Smooth muscle cell (in vitro differentiated cells): ENCODE measurements at regions not wholly inside any gene's neighbourhood (a gene's known extent, or its start where the extent isn't known, plus 50 kb on each side); places are given as distances from the start of the nearest gene placed in this dataset.

Experiments used
- DNase-seq: peaks from one replicate; lab custom pipeline; 2025; ENCODE audit not compliant: unreplicated experiment; lab: John Stamatoyannopoulos, UW
- H2AFZ ChIP-seq: fragments of 200-600 bp; sonication (generic); 2 replicates; pipeline ENCODE4 v1.6.0; 2016; ENCODE audit warnings: antibody characterized with exemption, low read depth, mild to moderate bottlenecking
- H3F3A ChIP-seq: fragments of 200-600 bp; sonication (generic); 2 replicates; pipeline ENCODE4 v1.6.0; 2017; ENCODE audit warnings: antibody characterized with exemption, low read depth
- H3K27ac ChIP-seq: fragments of 200-600 bp; sonication (generic); 2 replicates; pipeline ENCODE4 v1.5.1; 2016; ENCODE audit warnings: low read depth, mild to moderate bottlenecking
- H3K27me3 ChIP-seq: fragments of 200-600 bp; sonication (generic); 2 replicates; pipeline ENCODE4 v1.6.1; 2016; ENCODE audit warnings: low read depth, mild to moderate bottlenecking
- H3K36me3 ChIP-seq: fragments of 200-600 bp; sonication (generic); 2 replicates; pipeline ENCODE4 v1.5.1; 2016; ENCODE audit warnings: low read depth
- H3K4me1 ChIP-seq: fragments of 200-600 bp; sonication (generic); 2 replicates; pipeline ENCODE4 v1.5.1; 2016; ENCODE audit warnings: low read depth
- H3K4me2 ChIP-seq: fragments of 200-600 bp; sonication (generic); 2 replicates; pipeline ENCODE4 v1.6.0; 2016; ENCODE audit warnings: mild to moderate bottlenecking
- H3K4me3 ChIP-seq: fragments of 200-600 bp; sonication (generic); 2 replicates; pipeline ENCODE4 v1.5.1; 2016; ENCODE audit warnings: mild to moderate bottlenecking
- H3K79me2 ChIP-seq: fragments of 200-600 bp; sonication (generic); 2 replicates; pipeline ENCODE4 v1.6.0; 2016; ENCODE audit warnings: low read depth, mild to moderate bottlenecking
- H3K9ac ChIP-seq: fragments of 200-600 bp; sonication (generic); 2 replicates; pipeline ENCODE4 v1.6.0; 2016; ENCODE audit warnings: low read depth
- H3K9me3 ChIP-seq: fragments of 200-600 bp; sonication (generic); replicated peaks from 2 replicates; pipeline ENCODE4 v1.5.1; 2016; ENCODE audit warnings: low read depth
- H4K20me1 ChIP-seq: fragments of 200-600 bp; sonication (generic); 2 replicates; pipeline ENCODE4 v1.6.0; 2016; ENCODE audit warnings: low read depth
- CTCF ChIP-seq: fragments of 200-600 bp; sonication (generic); IDR thresholded peaks from 2 replicates; pipeline ENCODE4 v1.5.1; 2017; ENCODE audit warnings: borderline replicate concordance, mild to moderate bottlenecking, antibody characterized with exemption; ENCODE audit not compliant: insufficient read depth, poor library complexity, severe bottlenecking
- WGBS: methylation state at CpG from one replicate; pipeline ENCODE4 v1.1.7; 2016; ENCODE audit warnings: low lambda C conversion rate; 5-methylcytosine and 5-hydroxymethylcytosine counted together

- Histone ChIP-seq H3F3A (no peaks in the 10 kb centered on the region), H3K4me2 (no peak overlapping the region), H3K27me3 (no peaks in the 10 kb centered on the region), H3K9me3 (no peaks in the 10 kb centered on the region), H3K9ac (no peak overlapping the region), H3K36me3 (no peaks in the 10 kb centered on the region), H4K20me1 (no peaks in the 10 kb centered on the region), H3K79me2 (no peaks in the 10 kb centered on the region), H2AFZ (no peak overlapping the region), H3K4me3 (no peak overlapping the region), H3K27ac (no peak overlapping the region), H3K4me1 (no peaks in the 10 kb centered on the region)
- no peak for DNase-seq
- WGBS, result 51% methylated on average over 5 of the region's 5 CpGs
- TF ChIP-seq CTCF, result no peak
Measured at GRCh38 chr21:23633447-23633940, 1973.8 kb downstream of the MRPL39 start.

GRCh38 chr21:23624281-23624680, 1983.0 kb downstream of the MRPL39 start:
- H2AFZ ChIP-seq, result no peak overlapping the region
- H3K9me3 ChIP-seq, result no peaks in the 10 kb centered on the region
- H3K27ac ChIP-seq, result no peak overlapping the region
- no peaks in the 10 kb centered on the region for H3K79me2 ChIP-seq
- H3K9ac ChIP-seq, result no peak overlapping the region
- no peaks in the 10 kb centered on the region for H4K20me1 ChIP-seq
- H3K4me3 ChIP-seq, result no peak overlapping the region
- no peaks in the 10 kb centered on the region for H3F3A ChIP-seq
- no peak overlapping the region for H3K4me2 ChIP-seq
- no peak for TF ChIP-seq CTCF
- 59% methylated on average over 3 of the region's 3 CpGs for WGBS
- H3K36me3 ChIP-seq, result no peaks in the 10 kb centered on the region
- H3K4me1 ChIP-seq, result no peaks in the 10 kb centered on the region
- H3K27me3 ChIP-seq, result no peaks in the 10 kb centered on the region
- no peak for DNase-seq

GRCh38 chr21:23613014-23613413, 1994.3 kb downstream of the MRPL39 start:
- DNase-seq, result no peak
- WGBS, result 60% methylated on average over 4 of the region's 4 CpGs
- Histone ChIP-seq H3K4me2 (no peak overlapping the region), H3K36me3 (no peaks in the 10 kb centered on the region), H3K27me3 (no peaks in the 10 kb centered on the region), H2AFZ (no peak overlapping the region), H3K4me1 (no peaks in the 10 kb centered on the region), H4K20me1 (no peaks in the 10 kb centered on the region), H3K9ac (no peak overlapping the region), H3K9me3 (no peaks in the 10 kb centered on the region), H3K4me3 (no peak overlapping the region), H3F3A (no peaks in the 10 kb centered on the region), H3K79me2 (no peaks in the 10 kb centered on the region), H3K27ac (no peak overlapping the region)
- TF ChIP-seq CTCF, result no peak

GRCh38 chr21:23612210-23612609, 1995.1 kb downstream of the MRPL39 start:
- no peak overlapping the region for H3K27ac ChIP-seq
- H3K79me2 ChIP-seq, result no peaks in the 10 kb centered on the region
- WGBS, result 89% methylated on average over 1 of the region's 1 CpG

More at GRCh38 chr21:23612210-23612609, 1995.1 kb downstream of the MRPL39 start:
- Histone ChIP-seq H3F3A (no peaks in the 10 kb centered on the region), H4K20me1 (no peaks in the 10 kb centered on the region), H3K4me3 (no peak overlapping the region), H3K4me1 (no peaks in the 10 kb centered on the region), H3K9me3 (no peaks in the 10 kb centered on the region), H3K36me3 (no peaks in the 10 kb centered on the region), H2AFZ (no peak overlapping the region), H3K9ac (no peak overlapping the region), H3K4me2 (no peak overlapping the region), H3K27me3 (no peaks in the 10 kb centered on the region)
- TF ChIP-seq CTCF, result no peak
- no peak for DNase-seq
